Smooth muscle cell (in vitro differentiated cells): ENCODE measurements at regions not wholly inside any gene's neighbourhood (a gene's known extent, or its start where the extent isn't known, plus 50 kb on each side); places are given as distances from the start of the nearest gene placed in this dataset.

Source experiments
- DNase-seq: peaks from one replicate; lab custom pipeline; 2025; ENCODE audit not compliant: unreplicated experiment; lab: John Stamatoyannopoulos, UW
- H2AFZ ChIP-seq: fragments of 200-600 bp; sonication (generic); 2 replicates; pipeline ENCODE4 v1.6.0; 2016; ENCODE audit warnings: antibody characterized with exemption, low read depth, mild to moderate bottlenecking
- H3F3A ChIP-seq: fragments of 200-600 bp; sonication (generic); 2 replicates; pipeline ENCODE4 v1.6.0; 2017; ENCODE audit warnings: antibody characterized with exemption, low read depth
- H3K27ac ChIP-seq: fragments of 200-600 bp; sonication (generic); 2 replicates; pipeline ENCODE4 v1.5.1; 2016; ENCODE audit warnings: low read depth, mild to moderate bottlenecking
- H3K27me3 ChIP-seq: fragments of 200-600 bp; sonication (generic); 2 replicates; pipeline ENCODE4 v1.6.1; 2016; ENCODE audit warnings: low read depth, mild to moderate bottlenecking
- H3K36me3 ChIP-seq: fragments of 200-600 bp; sonication (generic); 2 replicates; pipeline ENCODE4 v1.5.1; 2016; ENCODE audit warnings: low read depth
- H3K4me1 ChIP-seq: fragments of 200-600 bp; sonication (generic); 2 replicates; pipeline ENCODE4 v1.5.1; 2016; ENCODE audit warnings: low read depth
- H3K4me2 ChIP-seq: fragments of 200-600 bp; sonication (generic); 2 replicates; pipeline ENCODE4 v1.6.0; 2016; ENCODE audit warnings: mild to moderate bottlenecking
- H3K4me3 ChIP-seq: fragments of 200-600 bp; sonication (generic); 2 replicates; pipeline ENCODE4 v1.5.1; 2016; ENCODE audit warnings: mild to moderate bottlenecking
- H3K79me2 ChIP-seq: fragments of 200-600 bp; sonication (generic); 2 replicates; pipeline ENCODE4 v1.6.0; 2016; ENCODE audit warnings: low read depth, mild to moderate bottlenecking
- H3K9ac ChIP-seq: fragments of 200-600 bp; sonication (generic); 2 replicates; pipeline ENCODE4 v1.6.0; 2016; ENCODE audit warnings: low read depth
- H3K9me3 ChIP-seq: fragments of 200-600 bp; sonication (generic); replicated peaks from 2 replicates; pipeline ENCODE4 v1.5.1; 2016; ENCODE audit warnings: low read depth
- H4K20me1 ChIP-seq: fragments of 200-600 bp; sonication (generic); 2 replicates; pipeline ENCODE4 v1.6.0; 2016; ENCODE audit warnings: low read depth
- CTCF ChIP-seq: fragments of 200-600 bp; sonication (generic); IDR thresholded peaks from 2 replicates; pipeline ENCODE4 v1.5.1; 2017; ENCODE audit warnings: borderline replicate concordance, mild to moderate bottlenecking, antibody characterized with exemption; ENCODE audit not compliant: insufficient read depth, poor library complexity, severe bottlenecking
- WGBS: methylation state at CpG from one replicate; pipeline ENCODE4 v1.1.7; 2016; ENCODE audit warnings: low lambda C conversion rate; 5-methylcytosine and 5-hydroxymethylcytosine counted together

DNA sequence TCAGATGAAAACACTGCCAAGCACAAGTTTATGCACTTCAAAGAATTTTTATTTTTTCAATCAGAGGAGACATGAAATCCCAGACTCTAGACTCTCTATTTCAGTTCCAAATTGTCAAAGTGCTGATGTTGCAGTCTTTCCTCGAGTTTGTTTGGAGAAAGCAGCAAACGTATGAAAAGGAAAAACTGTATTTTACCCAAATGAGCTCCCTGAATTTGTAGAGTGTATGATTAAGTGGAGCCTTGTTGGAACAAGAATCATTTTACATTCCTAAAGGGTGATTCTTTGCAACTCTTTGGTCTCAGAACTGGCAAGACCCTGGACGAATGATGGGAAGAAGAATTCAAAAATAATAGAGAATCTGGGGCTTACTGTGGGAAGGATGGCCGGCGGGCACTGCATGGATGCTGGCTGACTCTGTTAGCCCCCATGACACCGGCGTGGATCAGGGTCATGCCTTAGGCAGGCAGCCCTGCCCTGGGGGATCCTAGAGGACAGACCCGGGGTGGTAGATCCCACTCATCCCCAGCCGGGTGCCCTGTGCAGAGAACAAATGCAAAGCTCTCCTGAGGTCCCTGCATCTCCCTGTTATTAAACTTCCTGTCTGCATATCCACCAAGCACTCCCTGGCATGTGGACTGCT, 207.4 kb downstream of the FNDC1 start:
- H3K79me2 ChIP-seq: no peaks in the 10 kb centered on the region
- H2AFZ ChIP-seq: no peak overlapping the region
- H3K9ac ChIP-seq: no peak overlapping the region
- no peaks in the 10 kb centered on the region for H3K4me1 ChIP-seq
- no peaks in the 10 kb centered on the region for H3K36me3 ChIP-seq
- H3K4me2 ChIP-seq: no peak overlapping the region
- H3K4me3 ChIP-seq: no peak overlapping the region
- no peaks in the 10 kb centered on the region for H3K9me3 ChIP-seq
- no peak overlapping the region for H3K27ac ChIP-seq
- WGBS: 89% methylated on average over 9 of the region's 9 CpGs
- TF ChIP-seq CTCF: no peak
- no peaks in the 10 kb centered on the region for H3K27me3 ChIP-seq
- no peaks in the 10 kb centered on the region for H3F3A ChIP-seq
- DNase-seq: no peak
- no peaks in the 10 kb centered on the region for H4K20me1 ChIP-seq

DNA sequence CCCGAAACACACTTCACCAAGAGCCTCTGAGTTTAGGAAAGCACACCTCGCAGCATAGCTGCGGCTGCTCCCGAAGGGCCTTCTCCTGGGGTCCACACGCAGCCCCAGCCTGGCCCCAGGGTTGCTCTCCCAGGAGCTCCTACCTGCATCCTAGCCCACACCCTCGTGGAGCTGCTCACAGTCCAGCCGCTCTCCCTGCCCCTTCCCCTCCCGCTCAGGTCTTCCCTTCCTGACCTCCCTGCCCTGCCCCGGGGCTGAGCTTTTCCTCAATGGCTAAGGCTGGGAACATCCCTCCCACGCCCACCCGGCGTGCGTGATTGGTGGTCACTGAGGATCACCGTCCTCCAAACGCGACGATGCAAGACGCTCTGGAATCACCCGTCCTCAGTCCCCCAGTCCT, 205.8 kb downstream of the FNDC1 start:
- H3K9me3 ChIP-seq: no peaks in the 10 kb centered on the region
- H3K4me3 ChIP-seq: no peak overlapping the region
- no peaks in the 10 kb centered on the region for H4K20me1 ChIP-seq
- no peaks in the 10 kb centered on the region for H3F3A ChIP-seq
- no peak overlapping the region for H3K27ac ChIP-seq
- no peak for DNase-seq
- no peak overlapping the region for H3K9ac ChIP-seq
- no peaks in the 10 kb centered on the region for H3K79me2 ChIP-seq
- no peak for TF ChIP-seq CTCF
- no peak overlapping the region for H2AFZ ChIP-seq
- no peaks in the 10 kb centered on the region for H3K27me3 ChIP-seq
- H3K4me2 ChIP-seq: no peak overlapping the region
- no peaks in the 10 kb centered on the region for H3K4me1 ChIP-seq
- 90% methylated on average over 16 of the region's 19 CpGs for WGBS
- no peaks in the 10 kb centered on the region for H3K36me3 ChIP-seq

- Histone ChIP-seq H3F3A (no peaks in the 10 kb centered on the region), H2AFZ (no peak overlapping the region), H3K9ac (no peak overlapping the region), H3K4me1 (no peaks in the 10 kb centered on the region), H3K9me3 (no peaks in the 10 kb centered on the region), H3K4me3 (no peak overlapping the region), H3K79me2 (no peaks in the 10 kb centered on the region), H3K36me3 (no peaks in the 10 kb centered on the region), H3K27ac (no peak overlapping the region), H3K27me3 (no peaks in the 10 kb centered on the region), H3K4me2 (no peak overlapping the region), H4K20me1 (no peaks in the 10 kb centered on the region)
- no peak for DNase-seq
- WGBS: 95% methylated on average over 6 of the region's 6 CpGs
- TF ChIP-seq CTCF: no peak
These were observed 204.5 kb downstream of the FNDC1 start for GRCh38 chr6:159373670-159374069.

- no peaks in the 10 kb centered on the region for H4K20me1 ChIP-seq
- DNase-seq: no peak
- H3K36me3 ChIP-seq: no peaks in the 10 kb centered on the region
- no peak overlapping the region for H2AFZ ChIP-seq
- H3F3A ChIP-seq: no peaks in the 10 kb centered on the region
- no peaks in the 10 kb centered on the region for H3K4me1 ChIP-seq
- no peak overlapping the region for H3K9ac ChIP-seq
- no peak overlapping the region for H3K4me2 ChIP-seq
- no peaks in the 10 kb centered on the region for H3K79me2 ChIP-seq
- no peak overlapping the region for H3K27ac ChIP-seq
- 82% methylated on average over 2 of the region's 2 CpGs for WGBS
- no peaks in the 10 kb centered on the region for H3K27me3 ChIP-seq
- H3K4me3 ChIP-seq: no peak overlapping the region
- no peaks in the 10 kb centered on the region for H3K9me3 ChIP-seq
- no peak for TF ChIP-seq CTCF
These were observed 203.1 kb downstream of the FNDC1 start for GRCh38 chr6:159372333-159372732.
